Breast epithelium (tissue), 3 donors: ENCODE measurements at regions not wholly inside any gene's neighbourhood (a gene's known extent, or its start where the extent isn't known, plus 50 kb on each side); places are given as distances from the start of the nearest gene placed in this dataset.

Experiments
- POLR2A ChIP-seq: fragments of 450-650 bp; IDR thresholded peaks from one replicate; pipeline ENCODE4 v1.6.1; 2016; ENCODE audit warnings: antibody characterized with exemption, mild to moderate bottlenecking, moderate library complexity
- POLR2AphosphoS5 ChIP-seq, 3 donors: sonication (generic); formaldehyde crosslinking; IDR thresholded peaks; one replicate each; pipeline ENCODE4 v1.6.1; 2017; ENCODE audit warnings: antibody characterized with exemption in 3 of 3
- TF ChIP-seq, protein P1 (sequence below), 3 donors: fragments of 450-650 bp; IDR thresholded peaks; one replicate each; pipeline ENCODE4 v1.5.1; 2016 to 2017; ENCODE audit warnings: antibody characterized with exemption in 3 of 3, mild to moderate bottlenecking in 3 of 3, moderate library complexity in 3 of 3

- TF ChIP-seq, protein P1, sequence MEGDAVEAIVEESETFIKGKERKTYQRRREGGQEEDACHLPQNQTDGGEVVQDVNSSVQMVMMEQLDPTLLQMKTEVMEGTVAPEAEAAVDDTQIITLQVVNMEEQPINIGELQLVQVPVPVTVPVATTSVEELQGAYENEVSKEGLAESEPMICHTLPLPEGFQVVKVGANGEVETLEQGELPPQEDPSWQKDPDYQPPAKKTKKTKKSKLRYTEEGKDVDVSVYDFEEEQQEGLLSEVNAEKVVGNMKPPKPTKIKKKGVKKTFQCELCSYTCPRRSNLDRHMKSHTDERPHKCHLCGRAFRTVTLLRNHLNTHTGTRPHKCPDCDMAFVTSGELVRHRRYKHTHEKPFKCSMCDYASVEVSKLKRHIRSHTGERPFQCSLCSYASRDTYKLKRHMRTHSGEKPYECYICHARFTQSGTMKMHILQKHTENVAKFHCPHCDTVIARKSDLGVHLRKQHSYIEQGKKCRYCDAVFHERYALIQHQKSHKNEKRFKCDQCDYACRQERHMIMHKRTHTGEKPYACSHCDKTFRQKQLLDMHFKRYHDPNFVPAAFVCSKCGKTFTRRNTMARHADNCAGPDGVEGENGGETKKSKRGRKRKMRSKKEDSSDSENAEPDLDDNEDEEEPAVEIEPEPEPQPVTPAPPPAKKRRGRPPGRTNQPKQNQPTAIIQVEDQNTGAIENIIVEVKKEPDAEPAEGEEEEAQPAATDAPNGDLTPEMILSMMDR (IDR thresholded peaks at IDR 0.05) = no peak
- TF ChIP-seq POLR2A (no peak), POLR2AphosphoS5 (IDR thresholded peaks at IDR 0.05) (no peak)
These were observed 971.7 kb upstream of the CHORDC1 start for GRCh38 chr11:91194546-91194945.
